ENCODE measurements at regions not wholly inside any gene's neighbourhood (a gene's known extent, or its start where the extent isn't known, plus 50 kb on each side); places are given as distances from the start of the nearest gene placed in this dataset.
"Not testable (repeated sequence)": the region's sequence is repeated elsewhere in the genome, so short reads cannot be mapped to it uniquely, and the experiment has no call there.

DNA sequence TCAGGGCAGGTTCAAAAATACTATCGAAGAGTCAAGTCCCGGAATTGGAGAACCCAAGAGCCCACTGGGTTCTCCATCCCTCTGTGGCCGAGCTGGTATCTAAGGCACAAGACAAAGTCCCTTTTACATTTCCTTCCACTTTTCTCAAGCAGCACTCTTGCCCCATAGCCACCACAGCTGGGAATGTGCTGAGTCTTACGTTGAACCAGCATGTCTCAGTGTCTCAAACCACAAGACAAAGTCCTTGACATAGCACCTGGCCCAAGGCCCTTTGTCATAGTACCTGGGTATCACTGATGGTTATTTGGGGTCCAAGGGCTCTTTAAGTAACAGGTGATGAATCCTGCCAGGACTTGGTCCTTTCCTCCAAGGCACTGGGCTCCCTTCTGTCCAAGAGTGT lies 210.2 kb upstream of the IRS4 start:
- Histone ChIP-seq H3K27me3 (peaks cover 0 to 36% of the 10 kb centered on the region in 2 donors), H3K36me3 (no peaks in the 10 kb centered on the region), H3K9me3 (peaks cover 0 to 10% of the 10 kb centered on the region in 2 donors), H3K4me1 (no peaks in the 10 kb centered on the region), H3K27ac (no peak overlapping the region), H3K4me3 (no peak overlapping the region)
- intact Hi-C loops (cut with DNase I; ENCODE audit: low total_unique reads), result no loop called here
- DNase-seq (ENCODE audit: low spot score in 2 of 2), result no peak
- TF ChIP-seq POLR2AphosphoS5 (IDR thresholded peaks at IDR 0.05), result no peak

DNA sequence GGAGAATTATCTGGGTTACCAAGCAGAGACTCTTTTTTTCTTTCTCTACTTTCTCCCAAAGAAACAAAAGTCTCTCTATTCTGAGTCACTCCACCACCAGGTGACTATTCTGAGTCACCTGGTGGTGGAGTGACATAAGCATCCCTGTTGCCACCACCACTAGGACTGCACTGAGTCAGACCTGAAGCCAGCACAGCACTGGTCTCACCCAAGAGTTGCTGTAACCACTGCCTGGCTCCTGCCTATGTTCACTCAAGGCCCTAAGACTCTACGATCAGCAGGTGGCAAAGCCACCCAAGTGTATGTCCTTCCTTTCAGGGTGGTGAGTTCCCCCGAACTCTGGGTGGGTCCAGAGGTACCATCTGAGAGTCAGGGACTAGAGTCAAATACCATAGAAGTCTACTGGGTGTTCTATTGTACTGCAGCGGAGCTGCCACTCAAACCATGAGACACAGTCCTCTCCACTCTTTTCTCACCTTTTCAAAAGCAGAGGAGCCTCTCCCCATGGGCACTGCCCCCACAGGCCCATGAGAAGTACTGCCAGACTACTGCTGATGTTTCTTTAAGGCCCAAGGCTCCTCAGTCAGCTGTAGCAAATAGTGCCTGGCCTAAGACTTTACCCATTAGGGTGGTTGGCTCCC lies 209.6 kb upstream of the IRS4 start:
- Histone ChIP-seq H3K9me3 (peaks cover 0 to 14% of the 10 kb centered on the region in 2 donors), H3K4me3 (no peak overlapping the region), H3K27me3 (peaks cover 0 to 36% of the 10 kb centered on the region in 2 donors), H3K27ac (no peak overlapping the region), H3K36me3 (no peaks in the 10 kb centered on the region), H3K4me1 (no peaks in the 10 kb centered on the region)
- intact Hi-C loops (cut with DNase I; ENCODE audit: low total_unique reads), result no loop called here
- no peak for DNase-seq (ENCODE audit: low spot score in 2 of 2)
- TF ChIP-seq POLR2A (IDR thresholded peaks at IDR 0.05) (no peak), POLR2AphosphoS5 (IDR thresholded peaks at IDR 0.05) (no peak)
- TF ChIP-seq, protein P1, sequence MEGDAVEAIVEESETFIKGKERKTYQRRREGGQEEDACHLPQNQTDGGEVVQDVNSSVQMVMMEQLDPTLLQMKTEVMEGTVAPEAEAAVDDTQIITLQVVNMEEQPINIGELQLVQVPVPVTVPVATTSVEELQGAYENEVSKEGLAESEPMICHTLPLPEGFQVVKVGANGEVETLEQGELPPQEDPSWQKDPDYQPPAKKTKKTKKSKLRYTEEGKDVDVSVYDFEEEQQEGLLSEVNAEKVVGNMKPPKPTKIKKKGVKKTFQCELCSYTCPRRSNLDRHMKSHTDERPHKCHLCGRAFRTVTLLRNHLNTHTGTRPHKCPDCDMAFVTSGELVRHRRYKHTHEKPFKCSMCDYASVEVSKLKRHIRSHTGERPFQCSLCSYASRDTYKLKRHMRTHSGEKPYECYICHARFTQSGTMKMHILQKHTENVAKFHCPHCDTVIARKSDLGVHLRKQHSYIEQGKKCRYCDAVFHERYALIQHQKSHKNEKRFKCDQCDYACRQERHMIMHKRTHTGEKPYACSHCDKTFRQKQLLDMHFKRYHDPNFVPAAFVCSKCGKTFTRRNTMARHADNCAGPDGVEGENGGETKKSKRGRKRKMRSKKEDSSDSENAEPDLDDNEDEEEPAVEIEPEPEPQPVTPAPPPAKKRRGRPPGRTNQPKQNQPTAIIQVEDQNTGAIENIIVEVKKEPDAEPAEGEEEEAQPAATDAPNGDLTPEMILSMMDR (IDR thresholded peaks at IDR 0.05), result no peak

DNA sequence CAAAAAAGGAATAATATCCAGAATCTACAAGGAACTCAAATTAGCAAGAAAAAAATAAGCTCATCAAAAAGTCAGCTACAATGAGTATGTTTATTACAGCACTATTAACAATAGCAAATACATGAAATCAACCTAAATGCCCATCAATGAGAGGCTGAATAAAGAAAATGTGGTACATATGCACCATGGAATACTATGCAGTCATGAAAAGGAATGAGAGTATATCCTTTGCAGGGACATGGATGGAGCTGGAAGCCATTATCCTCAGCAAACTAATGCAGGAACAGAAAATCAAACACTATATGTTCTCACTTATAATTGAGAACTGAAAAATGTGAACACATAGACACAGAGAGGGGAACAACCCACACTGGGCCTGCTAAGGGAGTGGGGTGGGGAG lies 178.4 kb upstream of the IRS4 start:
- Histone ChIP-seq H3K27ac (no peak overlapping the region), H3K4me3 (no peak overlapping the region), H3K36me3 (no peaks in the 10 kb centered on the region), H3K27me3 (no peaks in the 10 kb centered on the region), H3K4me1 (no peaks in the 10 kb centered on the region), H3K9me3 (peaks cover 0 to 31% of the 10 kb centered on the region in 2 donors)
- intact Hi-C loops (cut with DNase I; ENCODE audit: low total_unique reads), result no loop called here
- DNase-seq (ENCODE audit: low spot score in 2 of 2), result no peak
- TF ChIP-seq, protein P1 (IDR thresholded peaks at IDR 0.05), result no peak
- no peak for TF ChIP-seq POLR2A (IDR thresholded peaks at IDR 0.05)
- TF ChIP-seq POLR2AphosphoS5 (IDR thresholded peaks at IDR 0.05), result no peak

DNA sequence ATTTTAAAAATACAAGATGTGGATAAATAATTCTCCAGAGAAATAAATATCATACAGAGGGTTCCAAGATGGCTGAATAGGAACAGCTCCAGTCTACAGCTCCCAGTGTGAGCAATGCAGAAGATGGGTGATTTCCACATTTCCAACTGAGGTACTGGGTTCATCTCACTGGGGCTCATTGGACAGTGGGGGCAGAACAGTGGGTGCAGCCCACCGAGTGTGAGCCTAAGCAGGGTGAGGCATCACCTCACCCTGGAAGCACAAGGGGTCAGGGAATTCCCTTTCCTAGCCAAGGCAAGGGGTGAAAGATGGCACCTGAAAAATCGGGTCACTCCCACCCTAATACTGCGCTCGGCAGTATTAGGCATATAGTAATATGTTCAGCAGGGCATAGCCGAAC lies 167.5 kb upstream of the IRS4 start:
- H3K9me3 ChIP-seq; H3K4me1 ChIP-seq; H3K27ac ChIP-seq; DNase-seq (ENCODE audit: low spot score in 2 of 2); H3K27me3 ChIP-seq; H3K36me3 ChIP-seq; H3K4me3 ChIP-seq; intact Hi-C loops (cut with DNase I; ENCODE audit: low total_unique reads): not testable (repeated sequence)

DNA sequence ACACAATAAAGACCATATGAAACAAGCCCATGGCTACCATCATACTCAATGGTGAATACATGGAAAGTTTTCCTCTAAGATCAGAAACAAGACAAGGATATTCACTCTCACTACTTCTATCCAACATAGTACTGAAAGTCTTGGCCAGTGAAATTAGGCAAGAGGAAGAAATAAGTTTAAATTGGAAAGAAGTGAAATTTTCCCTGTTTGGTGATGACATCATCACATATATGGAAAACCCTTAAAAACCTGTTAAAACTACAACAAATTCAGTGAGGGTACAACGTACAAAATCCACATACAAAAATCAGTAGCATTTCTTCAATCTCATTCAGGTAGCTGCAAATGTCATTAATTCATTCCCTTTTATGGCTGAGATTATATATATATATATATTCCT lies 164.0 kb upstream of the IRS4 start:
- Histone ChIP-seq H3K4me1 (no peaks in the 10 kb centered on the region), H3K27ac (no peak overlapping the region), H3K9me3 (peaks cover 4 to 26% of the 10 kb centered on the region in 2 donors), H3K27me3 (peaks cover 0 to 13% of the 10 kb centered on the region in 2 donors), H3K36me3 (no peaks in the 10 kb centered on the region), H3K4me3 (no peak overlapping the region)
- no peak for DNase-seq (ENCODE audit: low spot score in 2 of 2)
- intact Hi-C loops (cut with DNase I; ENCODE audit: low total_unique reads), result no loop called here
- no peak for TF ChIP-seq POLR2AphosphoS5 (IDR thresholded peaks at IDR 0.05)
- TF ChIP-seq POLR2A (IDR thresholded peaks at IDR 0.05), result no peak
- TF ChIP-seq, protein P1 (IDR thresholded peaks at IDR 0.05), result no peak

DNA sequence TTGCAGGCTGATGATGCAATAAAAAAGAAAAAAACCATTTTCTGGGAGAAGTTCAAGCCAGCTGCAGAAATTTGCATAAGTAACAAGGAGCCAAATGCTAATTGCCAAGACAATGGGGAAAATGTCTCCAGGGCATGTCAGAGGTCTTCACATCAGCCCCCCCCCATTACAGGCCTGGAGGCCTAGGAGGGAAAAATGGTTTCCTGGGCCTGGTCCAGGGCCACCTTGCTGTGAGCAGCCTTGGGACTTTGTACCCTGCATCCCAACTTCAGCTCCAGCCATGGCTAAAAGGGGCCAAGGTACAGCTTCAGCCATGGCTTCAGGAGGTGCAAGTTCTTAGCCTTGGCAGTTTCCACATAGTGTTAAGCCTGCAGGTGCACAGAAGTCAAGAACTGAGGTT lies 160.0 kb upstream of the IRS4 start:
- H3K27ac ChIP-seq; H3K36me3 ChIP-seq; DNase-seq (ENCODE audit: low spot score in 2 of 2); H3K4me3 ChIP-seq; H3K4me1 ChIP-seq; intact Hi-C loops (cut with DNase I; ENCODE audit: low total_unique reads); H3K27me3 ChIP-seq: not testable (repeated sequence)
- peaks cover 17 to 34% of the 10 kb centered on the region in 2 donors for H3K9me3 ChIP-seq

DNA sequence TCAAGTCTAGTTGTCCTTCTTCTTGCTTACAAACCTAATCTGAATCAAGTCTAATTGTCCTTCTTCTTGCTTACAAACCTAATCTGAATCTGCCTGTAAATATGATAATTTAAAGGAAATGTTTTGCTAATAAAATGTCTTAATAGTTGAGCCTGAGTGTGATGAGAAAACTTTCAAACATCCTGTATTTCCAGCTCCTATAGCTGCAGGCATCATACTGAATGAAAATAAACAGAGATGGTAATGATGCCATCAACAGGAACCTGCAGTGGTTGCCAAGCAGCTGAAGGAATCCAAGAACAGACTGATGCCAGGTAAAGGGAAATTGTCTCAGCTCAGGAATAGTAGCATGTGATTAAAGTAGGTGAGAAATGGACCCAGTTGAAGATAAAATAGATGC lies 156.1 kb upstream of the IRS4 start:
- no peak overlapping the region for H3K4me3 ChIP-seq
- TF ChIP-seq POLR2A (IDR thresholded peaks at IDR 0.05) (no peak), POLR2AphosphoS5 (IDR thresholded peaks at IDR 0.05) (no peak)
- intact Hi-C loops (cut with DNase I; ENCODE audit: low total_unique reads), result no loop called here

More for the DNA sequence above, 156.1 kb upstream of the IRS4 start:
- H3K36me3 ChIP-seq, result no peaks in the 10 kb centered on the region
- peaks cover 17 to 29% of the 10 kb centered on the region in 2 donors for H3K9me3 ChIP-seq
- H3K27ac ChIP-seq, result no peak overlapping the region
- peaks cover 0 to 13% of the 10 kb centered on the region in 2 donors for H3K27me3 ChIP-seq
- no peak for DNase-seq (ENCODE audit: low spot score in 2 of 2)
- H3K4me1 ChIP-seq, result no peaks in the 10 kb centered on the region
